Esophagus squamous epithelium (tissue), 4 donors: ENCODE measurements at regions not wholly inside any gene's neighbourhood (a gene's known extent, or its start where the extent isn't known, plus 50 kb on each side); places are given as distances from the start of the nearest gene placed in this dataset.

ENCODE experiments used
- POLR2A ChIP-seq, 4 donors: fragments of 450-650 bp; IDR thresholded peaks; one replicate each; pipeline ENCODE4 v1.6.1; 2017; ENCODE audit warnings: antibody characterized with exemption in 4 of 4, mild to moderate bottlenecking in 4 of 4, moderate library complexity in 3 of 4
- TF ChIP-seq, protein P1 (sequence below), 6 experiments: fragments of 450-650 bp in 4 of 6; fragments of 200-600 bp in 2 of 6; sonication (generic) in 2 of 6; IDR thresholded peaks; one replicate each; pipeline ENCODE4 v1.5.1; 2016 to 2019; ENCODE audit warnings: antibody characterized with exemption in 6 of 6, mild to moderate bottlenecking in 4 of 6, moderate library complexity in 4 of 6

DNA sequence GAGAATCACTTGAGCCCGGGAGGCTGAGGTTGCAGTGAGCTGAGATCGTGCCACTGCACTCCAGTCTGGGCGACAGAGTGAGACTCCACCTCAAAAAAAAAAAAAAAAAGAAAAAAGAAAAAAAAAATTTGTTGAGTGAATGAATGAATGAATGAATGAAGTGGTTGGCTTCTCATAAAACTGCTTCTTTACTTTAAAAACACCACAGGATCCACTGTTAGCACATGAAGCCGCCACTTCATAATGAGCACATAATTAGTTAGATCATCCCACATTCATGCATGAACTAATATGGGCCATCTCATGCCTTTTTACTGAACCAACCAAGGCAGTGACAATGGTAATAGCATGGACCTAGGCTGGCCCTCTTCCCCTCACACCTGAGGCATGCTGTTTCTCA lies 135.0 kb upstream of the XYLT1 start:
- TF ChIP-seq, protein P1, sequence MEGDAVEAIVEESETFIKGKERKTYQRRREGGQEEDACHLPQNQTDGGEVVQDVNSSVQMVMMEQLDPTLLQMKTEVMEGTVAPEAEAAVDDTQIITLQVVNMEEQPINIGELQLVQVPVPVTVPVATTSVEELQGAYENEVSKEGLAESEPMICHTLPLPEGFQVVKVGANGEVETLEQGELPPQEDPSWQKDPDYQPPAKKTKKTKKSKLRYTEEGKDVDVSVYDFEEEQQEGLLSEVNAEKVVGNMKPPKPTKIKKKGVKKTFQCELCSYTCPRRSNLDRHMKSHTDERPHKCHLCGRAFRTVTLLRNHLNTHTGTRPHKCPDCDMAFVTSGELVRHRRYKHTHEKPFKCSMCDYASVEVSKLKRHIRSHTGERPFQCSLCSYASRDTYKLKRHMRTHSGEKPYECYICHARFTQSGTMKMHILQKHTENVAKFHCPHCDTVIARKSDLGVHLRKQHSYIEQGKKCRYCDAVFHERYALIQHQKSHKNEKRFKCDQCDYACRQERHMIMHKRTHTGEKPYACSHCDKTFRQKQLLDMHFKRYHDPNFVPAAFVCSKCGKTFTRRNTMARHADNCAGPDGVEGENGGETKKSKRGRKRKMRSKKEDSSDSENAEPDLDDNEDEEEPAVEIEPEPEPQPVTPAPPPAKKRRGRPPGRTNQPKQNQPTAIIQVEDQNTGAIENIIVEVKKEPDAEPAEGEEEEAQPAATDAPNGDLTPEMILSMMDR (IDR thresholded peaks at IDR 0.05): no peak
- TF ChIP-seq POLR2A (IDR thresholded peaks at IDR 0.05): no peak
